ENCODE measurements at regions not wholly inside any gene's neighbourhood (a gene's known extent, or its start where the extent isn't known, plus 50 kb on each side); places are given as distances from the start of the nearest gene placed in this dataset.

GRCh38 chr16:51416926-51417325 lies 265.9 kb upstream of the SALL1 start:
- DNase-seq: no peak

GRCh38 chr16:51410125-51410524 lies 259.1 kb upstream of the SALL1 start:
- no peak for DNase-seq

- DNase-seq: no peak
Observed at GRCh38 chr16:51409001-51409675, 258.1 kb upstream of the SALL1 start.

GRCh38 chr16:51408357-51408756 lies 257.3 kb upstream of the SALL1 start:
- DNase-seq: no peak

- DNase-seq: no peak
Observed at GRCh38 chr16:51407921-51408320, 256.9 kb upstream of the SALL1 start.

- no peak for DNase-seq
Observed at GRCh38 chr16:51407199-51407598, 256.1 kb upstream of the SALL1 start.

- no peak for DNase-seq
Observed at GRCh38 chr16:51405361-51405760, 254.3 kb upstream of the SALL1 start.

- no peak for DNase-seq
Observed at GRCh38 chr16:51404386-51404785, 253.3 kb upstream of the SALL1 start.

GRCh38 chr16:51402785-51403184 lies 251.7 kb upstream of the SALL1 start:
- no peak for DNase-seq

- DNase-seq: no peak
Observed at GRCh38 chr16:51402298-51402697, 251.2 kb upstream of the SALL1 start.

- no peak for DNase-seq
Observed at GRCh38 chr16:51401673-51402072, 250.6 kb upstream of the SALL1 start.

GRCh38 chr16:51399908-51400670 lies 249.0 kb upstream of the SALL1 start:
- DNase-seq: no peak

GRCh38 chr16:51394421-51394820 lies 243.4 kb upstream of the SALL1 start:
- DNase-seq: no peak

GRCh38 chr16:51393381-51394005 lies 242.4 kb upstream of the SALL1 start:
- DNase-seq: no peak

GRCh38 chr16:51392521-51393187 lies 241.6 kb upstream of the SALL1 start:
- peak; percentile 11 for DNase-seq

GRCh38 chr16:51391798-51392511 lies 240.9 kb upstream of the SALL1 start:
- no peak for DNase-seq

- DNase-seq: no peak
Observed at GRCh38 chr16:51390877-51391276, 239.8 kb upstream of the SALL1 start.

GRCh38 chr16:51389881-51390280 lies 238.8 kb upstream of the SALL1 start:
- DNase-seq: no peak

- DNase-seq: no peak
Observed at GRCh38 chr16:51388516-51388951, 237.5 kb upstream of the SALL1 start.

- DNase-seq: no peak
Observed at GRCh38 chr16:51383909-51384308, 232.8 kb upstream of the SALL1 start.

GRCh38 chr16:51382940-51383339 lies 231.9 kb upstream of the SALL1 start:
- DNase-seq: no peak

GRCh38 chr16:51382211-51382610 lies 231.1 kb upstream of the SALL1 start:
- DNase-seq: no peak

GRCh38 chr16:51376080-51376479 lies 225.0 kb upstream of the SALL1 start:
- no peak for DNase-seq

Data from hindlimb muscle (tissue), 1 donor.